T-helper 2 cell treated with Interferon-gamma antibody and Interleukin-4, amounts not matched to agents 5 μg/mL and 100 μg/mL, for 36 hours (primary cell): ENCODE measurements at regions not wholly inside any gene's neighbourhood (a gene's known extent, or its start where the extent isn't known, plus 50 kb on each side); places are given as distances from the start of the nearest gene placed in this dataset.

Experiments
- DNase-seq: peaks from one replicate; pipeline ENCODE4 v3.0.0; 2021; ENCODE audit warnings: low spot score
- H3K27ac Mint-ChIP-seq: one replicate; pipeline ENCODE4 v1.8.0; 2021; ENCODE audit warnings: mild to moderate bottlenecking, mixed read lengths
- H3K27me3 Mint-ChIP-seq: one replicate; pipeline ENCODE4 v1.8.0; 2021; ENCODE audit warnings: low read depth, mixed read lengths
- H3K36me3 Mint-ChIP-seq: one replicate; pipeline ENCODE4 v1.8.0; 2021; ENCODE audit warnings: low read depth, mixed read lengths
- H3K4me1 Mint-ChIP-seq: one replicate; pipeline ENCODE4 v1.8.0; 2021; ENCODE audit warnings: low read depth, mixed read lengths
- H3K4me3 Mint-ChIP-seq: one replicate; pipeline ENCODE4 v1.8.0; 2022; ENCODE audit warnings: mild to moderate bottlenecking, moderate library complexity, mixed read lengths
- H3K9me3 Mint-ChIP-seq: one replicate; pipeline ENCODE4 v1.8.0; 2021; ENCODE audit warnings: mixed read lengths

DNA sequence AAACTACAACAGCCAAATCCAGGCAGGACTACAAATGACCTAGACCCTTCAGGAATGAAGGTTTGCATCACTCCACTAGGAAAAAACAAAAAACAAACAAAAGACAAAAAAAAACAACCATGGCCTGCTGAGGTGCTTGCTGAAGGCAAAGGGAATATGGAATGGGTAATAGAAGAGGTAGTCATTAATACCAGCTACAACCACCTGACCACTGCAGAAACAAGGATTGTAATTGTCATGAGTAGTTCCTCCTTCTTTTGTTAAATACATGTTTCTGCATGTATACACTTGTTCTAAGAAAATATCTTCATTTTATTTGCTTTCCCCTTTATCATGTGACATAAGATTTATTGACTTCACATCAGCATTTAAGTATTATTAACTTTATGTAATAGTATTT lies 409.8 kb upstream of the GRID2 start:
- Mint-ChIP-seq H3K4me1 (no peaks in the 10 kb centered on the region), H3K4me3 (no peak overlapping the region), H3K27ac (no peak overlapping the region), H3K36me3 (no peaks in the 10 kb centered on the region), H3K9me3 (peaks cover 21% of the 10 kb centered on the region), H3K27me3 (no peaks in the 10 kb centered on the region)
- DNase-seq, result no peak

DNA sequence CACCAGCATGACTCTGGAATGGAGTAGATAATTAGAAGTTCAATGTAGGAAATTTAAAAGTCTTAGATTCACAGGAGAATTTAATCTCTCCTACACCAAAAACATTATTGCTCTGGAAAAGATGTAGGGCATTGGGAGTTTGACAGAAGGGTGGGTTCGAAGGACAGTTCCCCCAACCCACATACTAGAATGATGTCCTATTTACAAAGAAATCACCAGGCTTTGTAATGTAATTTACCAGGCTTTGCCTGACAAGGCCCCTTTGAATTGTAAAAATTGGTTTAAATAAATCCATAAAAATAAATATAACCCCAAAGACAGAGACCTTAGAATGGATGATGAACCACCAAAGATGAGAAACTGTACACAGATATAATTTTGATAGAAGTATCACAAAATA lies 399.2 kb upstream of the GRID2 start:
- Mint-ChIP-seq H3K4me3 (no peak overlapping the region), H3K36me3 (no peaks in the 10 kb centered on the region), H3K4me1 (no peaks in the 10 kb centered on the region), H3K27me3 (no peaks in the 10 kb centered on the region), H3K9me3 (peaks cover 15% of the 10 kb centered on the region), H3K27ac (no peak overlapping the region)
- no peak for DNase-seq

DNA sequence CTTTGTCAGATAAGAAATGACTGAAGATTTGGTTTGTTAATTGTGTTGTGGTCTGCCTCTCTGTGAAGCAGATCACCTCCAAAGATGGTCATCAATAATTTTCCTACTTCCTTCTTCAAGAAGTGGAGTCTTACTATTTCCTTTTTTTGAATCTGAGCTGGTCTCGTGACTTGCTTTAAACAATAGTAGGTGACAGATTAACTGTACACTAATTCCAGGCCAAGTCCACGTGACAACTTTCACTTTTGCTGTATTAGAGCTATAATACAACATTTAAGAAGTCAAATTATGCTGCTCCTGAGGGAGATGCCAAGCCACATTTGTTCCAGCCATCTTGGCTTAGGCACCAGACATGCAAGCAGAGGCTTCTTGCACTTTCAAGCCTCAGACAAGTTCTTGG lies 393.8 kb upstream of the GRID2 start:
- H3K4me3 Mint-ChIP-seq, result no peak overlapping the region
- DNase-seq, result no peak
- H3K9me3 Mint-ChIP-seq, result peaks cover 24% of the 10 kb centered on the region
- H3K4me1 Mint-ChIP-seq, result no peaks in the 10 kb centered on the region
- H3K27ac Mint-ChIP-seq, result no peak overlapping the region
- no peaks in the 10 kb centered on the region for H3K27me3 Mint-ChIP-seq
- no peaks in the 10 kb centered on the region for H3K36me3 Mint-ChIP-seq

DNA sequence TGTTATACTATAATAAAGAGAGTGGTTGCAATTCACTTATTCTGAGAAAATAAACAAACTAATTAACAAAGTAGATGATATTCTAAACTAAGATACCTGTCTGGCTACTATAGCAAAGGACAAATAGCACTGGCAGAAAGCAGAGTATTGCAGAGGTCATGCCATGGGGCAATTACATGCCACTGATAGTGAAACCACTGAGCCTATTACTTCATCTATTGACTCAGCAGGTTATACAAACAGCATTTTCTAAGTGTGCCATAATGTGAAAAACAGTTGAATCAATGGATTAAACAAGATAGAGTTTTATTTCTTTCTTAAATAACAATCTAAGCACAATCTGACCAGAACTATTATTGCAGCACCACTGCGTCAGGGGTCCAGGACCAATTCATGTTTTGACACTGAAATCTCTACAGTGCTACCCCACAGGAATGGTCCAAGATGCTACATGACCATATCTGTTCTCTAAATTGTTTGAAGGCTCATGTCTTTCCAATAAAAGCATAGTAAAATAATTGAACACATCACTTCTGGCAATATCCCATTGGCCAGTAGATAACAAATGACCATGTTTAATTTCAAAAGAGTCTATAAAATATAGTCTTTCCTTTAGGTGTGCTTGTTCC lies 389.5 kb upstream of the GRID2 start:
- H3K27ac Mint-ChIP-seq, result no peak overlapping the region
- no peaks in the 10 kb centered on the region for H3K27me3 Mint-ChIP-seq
- no peak for DNase-seq
- no peaks in the 10 kb centered on the region for H3K36me3 Mint-ChIP-seq
- peaks cover 34% of the 10 kb centered on the region for H3K9me3 Mint-ChIP-seq
- H3K4me3 Mint-ChIP-seq, result no peak overlapping the region
- no peaks in the 10 kb centered on the region for H3K4me1 Mint-ChIP-seq

DNA sequence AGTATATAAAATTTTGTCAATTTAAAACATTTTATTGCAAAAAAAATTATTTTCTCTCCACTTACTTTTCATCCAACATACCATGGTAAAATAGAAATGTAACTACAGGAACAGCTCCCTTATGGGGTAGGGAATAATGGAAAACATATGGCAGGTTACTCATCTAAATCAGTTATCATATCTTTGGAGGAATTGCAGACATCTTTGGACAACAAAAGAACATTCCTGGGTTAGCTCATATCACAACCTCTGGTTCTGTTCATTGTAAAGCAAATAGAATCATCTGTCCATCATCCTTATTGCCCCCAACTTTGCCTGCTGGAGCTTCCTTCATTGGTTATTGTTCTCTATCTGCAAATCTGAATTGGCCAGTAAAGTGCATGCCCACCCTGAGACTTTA lies 387.5 kb upstream of the GRID2 start:
- Mint-ChIP-seq H3K27ac (no peak overlapping the region), H3K9me3 (peaks cover 38% of the 10 kb centered on the region), H3K4me3 (no peak overlapping the region), H3K36me3 (no peaks in the 10 kb centered on the region), H3K4me1 (no peaks in the 10 kb centered on the region), H3K27me3 (no peaks in the 10 kb centered on the region)
- DNase-seq, result no peak

DNA sequence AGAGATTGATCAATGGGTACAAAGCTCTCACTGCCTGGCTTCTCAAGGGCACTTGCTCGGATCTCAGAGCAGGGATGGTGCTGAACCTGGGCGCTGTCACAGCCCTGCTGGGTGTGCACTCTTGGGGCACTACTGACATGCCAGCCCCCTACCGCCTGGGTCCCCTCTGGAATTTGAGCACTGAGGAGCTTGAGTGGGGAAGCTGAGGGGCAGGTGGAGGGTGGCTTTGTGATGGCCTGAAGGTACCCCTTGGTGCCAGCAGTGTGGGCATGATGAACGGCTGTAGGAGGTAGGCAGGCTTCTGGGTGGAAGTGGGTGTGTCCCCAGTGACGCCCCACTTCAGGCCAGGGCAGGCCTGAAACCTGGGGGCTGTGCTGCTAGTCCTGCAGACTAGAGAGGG lies 379.1 kb upstream of the GRID2 start:
- Mint-ChIP-seq H3K36me3 (no peaks in the 10 kb centered on the region), H3K9me3 (peaks cover 37% of the 10 kb centered on the region), H3K4me1 (no peaks in the 10 kb centered on the region)

DNA sequence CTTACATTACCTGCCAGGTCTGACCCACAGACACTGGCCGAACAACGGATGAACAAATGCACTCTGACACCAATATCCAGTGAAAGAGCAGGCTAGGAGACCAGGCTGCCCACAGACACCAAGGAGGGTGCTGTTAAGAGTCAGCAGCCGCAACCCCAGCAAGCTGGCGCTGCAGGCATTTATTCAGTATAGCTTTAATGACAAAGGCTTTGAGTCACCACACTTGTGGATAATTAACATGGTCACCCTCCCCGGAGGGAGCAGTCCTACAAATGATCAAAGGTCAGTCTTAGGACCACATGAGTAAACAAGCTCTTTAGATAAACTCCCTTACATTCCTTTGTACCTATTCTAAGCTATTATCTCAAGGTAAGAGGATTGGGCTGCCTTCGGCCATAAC lies 368.5 kb upstream of the GRID2 start:
- no peaks in the 10 kb centered on the region for H3K4me1 Mint-ChIP-seq
- H3K4me3 Mint-ChIP-seq, result no peak overlapping the region
- H3K27ac Mint-ChIP-seq, result no peak overlapping the region
- H3K36me3 Mint-ChIP-seq, result no peaks in the 10 kb centered on the region
- H3K9me3 Mint-ChIP-seq, result peaks cover 39% of the 10 kb centered on the region
- DNase-seq, result no peak
- H3K27me3 Mint-ChIP-seq, result no peaks in the 10 kb centered on the region

More for the DNA sequence above, 379.1 kb upstream of the GRID2 start:
- no peak for DNase-seq
- Mint-ChIP-seq H3K4me3 (no peak overlapping the region), H3K27ac (no peak overlapping the region), H3K27me3 (no peaks in the 10 kb centered on the region)

DNA sequence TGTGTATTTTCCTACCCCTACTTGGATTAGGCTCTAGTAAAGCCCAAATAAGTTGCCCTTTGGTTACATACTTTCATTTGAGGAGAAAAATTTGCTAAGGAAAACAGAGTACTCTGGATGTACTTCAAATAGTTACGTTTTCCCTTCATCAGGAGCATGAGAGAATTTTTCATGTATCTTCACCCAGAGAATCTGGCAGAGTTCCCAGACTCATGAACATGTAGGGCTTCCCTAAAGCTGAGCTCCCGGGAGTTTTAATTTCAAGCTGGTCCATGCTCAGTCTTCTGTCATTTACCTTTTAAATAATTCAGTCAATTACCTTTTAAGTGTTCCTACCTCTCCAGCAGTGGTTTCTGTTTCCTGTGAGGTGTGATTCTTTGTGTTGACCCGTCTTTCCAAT lies 367.5 kb upstream of the GRID2 start:
- Mint-ChIP-seq H3K27ac (no peak overlapping the region), H3K27me3 (no peaks in the 10 kb centered on the region), H3K9me3 (peaks cover 48% of the 10 kb centered on the region), H3K36me3 (no peaks in the 10 kb centered on the region), H3K4me1 (no peaks in the 10 kb centered on the region), H3K4me3 (no peak overlapping the region)
- no peak for DNase-seq

DNA sequence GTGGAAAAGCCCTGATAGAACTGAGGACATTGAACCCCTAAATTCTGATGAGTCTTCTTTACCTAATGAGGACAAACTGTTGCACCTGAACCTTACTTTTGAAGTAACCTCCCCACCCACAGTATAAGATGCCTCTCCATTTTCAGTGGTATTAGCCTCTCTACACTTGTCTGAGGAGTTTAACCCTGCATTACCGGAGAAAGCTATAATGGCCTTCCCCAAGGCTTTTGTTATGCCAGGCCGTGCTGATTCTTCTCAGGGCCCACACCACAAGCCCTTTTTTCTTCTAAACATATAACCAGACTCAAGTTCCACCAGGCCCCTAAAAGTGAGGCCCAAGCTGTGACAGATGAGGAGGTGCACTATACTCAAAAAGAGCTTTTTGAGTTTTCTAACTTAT lies 345.8 kb upstream of the GRID2 start:
- Mint-ChIP-seq H3K4me1 (no peaks in the 10 kb centered on the region), H3K27ac (no peak overlapping the region), H3K4me3 (no peak overlapping the region), H3K27me3 (no peaks in the 10 kb centered on the region), H3K36me3 (no peaks in the 10 kb centered on the region), H3K9me3 (peaks cover 8% of the 10 kb centered on the region)
- DNase-seq, result no peak

DNA sequence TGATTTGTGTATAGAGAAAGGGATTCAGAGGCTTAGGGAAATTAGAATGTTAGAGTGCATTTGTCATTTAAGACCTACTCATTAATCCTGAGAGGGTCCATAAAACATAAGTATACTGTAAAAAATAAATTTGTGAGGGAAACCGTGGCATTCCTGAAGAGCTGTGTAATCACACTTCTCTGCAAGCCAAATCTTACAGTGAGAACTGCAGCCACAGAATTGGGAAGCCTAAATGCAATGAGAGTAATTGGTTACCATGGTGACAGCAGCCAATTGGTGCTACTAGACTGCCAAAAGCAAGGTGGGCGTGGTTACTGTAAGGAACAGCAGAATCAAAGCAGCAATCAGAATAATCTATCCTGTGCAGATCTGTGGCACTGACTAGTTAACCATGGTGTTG lies 345.2 kb upstream of the GRID2 start:
- Mint-ChIP-seq H3K4me1 (no peaks in the 10 kb centered on the region), H3K9me3 (peaks cover 8% of the 10 kb centered on the region), H3K36me3 (no peaks in the 10 kb centered on the region), H3K27me3 (no peaks in the 10 kb centered on the region), H3K4me3 (no peak overlapping the region), H3K27ac (no peak overlapping the region)
- no peak for DNase-seq

DNA sequence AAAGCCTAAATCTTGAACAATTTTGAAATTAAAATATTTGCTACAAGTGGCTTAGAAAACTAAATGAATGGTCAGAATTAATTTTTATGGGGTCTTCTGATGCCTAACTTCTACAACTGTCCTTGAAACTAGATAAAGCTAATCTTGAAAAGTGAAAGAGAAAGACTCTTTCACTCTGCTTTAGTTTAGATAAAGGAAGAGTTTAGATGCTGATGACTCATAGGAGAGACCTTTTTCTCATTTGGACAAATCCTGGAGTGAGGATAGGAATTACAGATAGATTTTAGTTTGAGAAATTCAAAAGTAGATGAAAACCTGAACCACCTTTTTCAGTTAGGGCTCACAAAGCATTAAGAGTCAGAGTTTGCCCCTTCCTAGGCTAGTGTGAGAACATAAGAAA lies 342.3 kb upstream of the GRID2 start:
- no peak overlapping the region for H3K4me3 Mint-ChIP-seq
- no peaks in the 10 kb centered on the region for H3K4me1 Mint-ChIP-seq
- no peaks in the 10 kb centered on the region for H3K27me3 Mint-ChIP-seq
- H3K27ac Mint-ChIP-seq, result no peak overlapping the region
- no peaks in the 10 kb centered on the region for H3K36me3 Mint-ChIP-seq
- DNase-seq, result no peak
- no peaks in the 10 kb centered on the region for H3K9me3 Mint-ChIP-seq

DNA sequence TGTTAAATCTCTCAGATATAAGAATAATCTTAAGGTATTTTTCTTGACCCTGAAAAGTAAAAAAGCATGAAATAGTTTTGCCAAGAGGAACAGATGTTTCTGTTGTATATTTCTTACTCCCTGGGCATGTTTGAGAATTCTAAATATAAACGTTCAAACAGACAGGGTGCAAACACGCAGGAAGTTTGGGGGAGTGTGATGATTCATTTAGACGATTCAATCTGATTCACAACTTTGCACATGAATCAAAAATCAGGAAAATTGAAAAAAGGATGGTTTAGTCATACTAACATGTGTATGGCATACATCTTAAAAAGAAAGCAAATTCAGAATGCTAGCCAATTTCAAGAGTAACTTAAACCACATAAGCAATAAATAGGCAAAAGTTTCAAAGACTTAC lies 340.3 kb upstream of the GRID2 start:
- H3K27me3 Mint-ChIP-seq, result no peaks in the 10 kb centered on the region
- H3K36me3 Mint-ChIP-seq, result no peaks in the 10 kb centered on the region
- no peak for DNase-seq
- H3K9me3 Mint-ChIP-seq, result no peaks in the 10 kb centered on the region
- no peaks in the 10 kb centered on the region for H3K4me1 Mint-ChIP-seq
- no peak overlapping the region for H3K27ac Mint-ChIP-seq
- no peak overlapping the region for H3K4me3 Mint-ChIP-seq

DNA sequence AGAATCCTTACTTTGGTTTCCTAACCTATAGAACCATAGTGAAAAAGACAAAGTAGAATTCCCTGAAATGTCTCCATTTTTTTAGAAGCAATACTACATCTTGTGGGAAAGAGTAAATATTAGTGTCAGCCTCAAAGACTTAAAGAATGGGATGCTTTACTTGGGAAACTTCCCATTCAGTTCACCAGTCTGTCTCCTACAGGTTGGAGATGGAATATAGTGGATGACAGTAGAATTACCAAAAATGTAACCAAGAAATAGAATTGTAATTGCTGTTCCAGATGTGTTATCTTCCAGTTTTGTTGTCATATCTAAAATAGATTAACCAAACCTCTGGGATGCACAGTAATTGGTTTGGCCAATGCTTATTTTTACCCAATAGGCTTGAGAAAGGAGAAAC lies 338.6 kb upstream of the GRID2 start:
- H3K4me3 Mint-ChIP-seq, result no peak overlapping the region
- H3K36me3 Mint-ChIP-seq, result no peaks in the 10 kb centered on the region
- no peak for DNase-seq
- no peak overlapping the region for H3K27ac Mint-ChIP-seq
- no peaks in the 10 kb centered on the region for H3K9me3 Mint-ChIP-seq
- H3K27me3 Mint-ChIP-seq, result no peaks in the 10 kb centered on the region
- no peaks in the 10 kb centered on the region for H3K4me1 Mint-ChIP-seq

DNA sequence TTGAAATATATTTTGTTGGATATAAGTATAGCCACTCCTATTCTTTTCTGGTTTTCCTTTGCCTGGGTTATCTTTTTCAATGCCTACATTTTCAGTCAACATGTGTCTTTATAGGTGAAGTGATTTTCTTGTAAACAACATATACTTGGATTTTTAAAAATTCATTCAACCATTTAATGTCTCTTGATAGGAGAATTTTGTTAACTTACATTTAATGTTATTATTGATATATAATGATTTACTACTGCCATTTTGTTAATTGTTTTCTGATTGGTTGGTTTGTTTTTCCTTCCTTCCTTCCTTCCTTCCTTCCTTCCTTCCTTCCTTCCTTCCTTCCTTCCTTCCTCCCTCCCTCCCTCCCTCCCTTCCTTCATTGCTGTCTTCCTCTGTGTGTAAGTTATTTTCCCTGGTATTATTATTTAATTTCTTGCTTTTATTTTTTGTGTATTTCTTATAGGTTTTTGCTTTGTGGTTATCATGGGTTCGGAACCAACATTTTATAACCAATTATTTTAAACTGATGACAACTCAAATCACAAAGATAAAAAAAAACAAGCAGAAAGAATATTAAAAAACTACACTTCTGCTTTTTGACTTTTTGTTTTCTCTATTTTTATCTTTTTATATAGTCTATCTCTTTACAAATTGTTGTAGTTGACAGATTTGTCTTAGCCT lies 330.1 kb upstream of the GRID2 start:
- H3K36me3 Mint-ChIP-seq, result no peaks in the 10 kb centered on the region
- peaks cover 38% of the 10 kb centered on the region for H3K9me3 Mint-ChIP-seq
- no peak overlapping the region for H3K4me3 Mint-ChIP-seq

DNA sequence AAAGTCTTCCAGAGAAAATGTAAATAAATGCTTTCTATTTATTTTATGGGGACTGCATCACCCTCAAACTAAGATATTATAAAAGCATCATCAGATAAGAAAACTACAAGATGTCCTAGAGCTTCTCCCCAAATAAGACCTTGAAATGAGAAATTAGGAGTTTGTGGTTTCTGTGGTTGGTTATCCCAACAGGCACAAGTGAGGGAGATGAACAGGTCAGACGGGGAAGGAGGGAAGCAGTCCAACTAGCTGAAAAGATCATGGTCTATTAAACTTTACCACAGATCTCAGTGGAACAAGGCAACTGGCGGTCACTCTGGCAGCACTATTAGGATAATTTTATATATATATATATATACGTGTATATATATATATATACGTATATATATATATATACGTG lies 319.3 kb upstream of the GRID2 start:
- DNase-seq, result no peak
- no peak overlapping the region for H3K27ac Mint-ChIP-seq
- peaks cover 9% of the 10 kb centered on the region for H3K9me3 Mint-ChIP-seq
- no peak overlapping the region for H3K4me3 Mint-ChIP-seq
- no peaks in the 10 kb centered on the region for H3K4me1 Mint-ChIP-seq
- H3K36me3 Mint-ChIP-seq, result no peaks in the 10 kb centered on the region
- no peaks in the 10 kb centered on the region for H3K27me3 Mint-ChIP-seq

More for the DNA sequence above, 330.1 kb upstream of the GRID2 start:
- Mint-ChIP-seq H3K27ac (no peak overlapping the region), H3K4me1 (no peaks in the 10 kb centered on the region), H3K27me3 (no peaks in the 10 kb centered on the region)
- no peak for DNase-seq
